ENCODE measurements at regions not wholly inside any gene's neighbourhood (a gene's known extent, or its start where the extent isn't known, plus 50 kb on each side); places are given as distances from the start of the nearest gene placed in this dataset.
"Not testable (repeated sequence)": the region's sequence is repeated elsewhere in the genome, so short reads cannot be mapped to it uniquely, and the experiment has no call there.

DNA sequence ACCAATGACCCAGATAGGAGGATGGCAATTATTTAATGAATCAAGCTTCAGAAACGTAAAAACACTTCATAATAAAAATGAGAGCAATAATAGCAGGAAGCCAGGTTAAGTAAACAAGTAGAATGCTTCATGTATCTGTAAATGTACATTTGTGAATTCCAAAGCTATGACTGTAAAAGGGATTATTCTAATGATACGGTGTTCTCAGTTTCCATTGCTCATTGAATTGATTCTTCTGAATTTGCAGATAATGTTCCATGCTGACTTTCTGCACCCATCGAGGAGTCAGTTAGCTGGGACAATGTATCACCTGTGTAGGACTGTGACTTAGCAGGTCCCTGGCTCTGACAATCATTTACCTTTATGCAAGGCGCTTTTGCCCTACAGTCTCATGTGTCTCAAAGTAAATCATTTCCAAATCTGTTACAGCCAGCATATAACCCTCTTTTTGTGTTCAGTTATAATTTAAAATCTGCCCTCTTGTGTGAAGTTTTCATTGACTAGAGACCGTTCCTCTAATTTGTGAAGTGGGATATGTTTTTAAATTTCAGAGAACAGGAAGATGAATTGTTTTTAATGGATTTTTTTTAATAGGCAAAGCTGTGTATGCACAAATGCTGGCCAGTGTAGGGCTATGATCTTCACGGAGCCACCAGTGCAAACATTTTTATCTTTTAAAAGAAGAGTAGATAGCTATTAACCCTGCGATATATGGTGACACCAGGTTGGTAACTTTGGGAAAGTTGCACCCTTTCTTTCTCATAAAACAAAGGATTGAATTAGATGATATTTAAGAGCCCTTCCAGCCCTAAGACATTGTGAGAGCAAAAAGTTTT lies 267.1 kb downstream of the KLF5 start:
- no peak for DNase-seq

DNA sequence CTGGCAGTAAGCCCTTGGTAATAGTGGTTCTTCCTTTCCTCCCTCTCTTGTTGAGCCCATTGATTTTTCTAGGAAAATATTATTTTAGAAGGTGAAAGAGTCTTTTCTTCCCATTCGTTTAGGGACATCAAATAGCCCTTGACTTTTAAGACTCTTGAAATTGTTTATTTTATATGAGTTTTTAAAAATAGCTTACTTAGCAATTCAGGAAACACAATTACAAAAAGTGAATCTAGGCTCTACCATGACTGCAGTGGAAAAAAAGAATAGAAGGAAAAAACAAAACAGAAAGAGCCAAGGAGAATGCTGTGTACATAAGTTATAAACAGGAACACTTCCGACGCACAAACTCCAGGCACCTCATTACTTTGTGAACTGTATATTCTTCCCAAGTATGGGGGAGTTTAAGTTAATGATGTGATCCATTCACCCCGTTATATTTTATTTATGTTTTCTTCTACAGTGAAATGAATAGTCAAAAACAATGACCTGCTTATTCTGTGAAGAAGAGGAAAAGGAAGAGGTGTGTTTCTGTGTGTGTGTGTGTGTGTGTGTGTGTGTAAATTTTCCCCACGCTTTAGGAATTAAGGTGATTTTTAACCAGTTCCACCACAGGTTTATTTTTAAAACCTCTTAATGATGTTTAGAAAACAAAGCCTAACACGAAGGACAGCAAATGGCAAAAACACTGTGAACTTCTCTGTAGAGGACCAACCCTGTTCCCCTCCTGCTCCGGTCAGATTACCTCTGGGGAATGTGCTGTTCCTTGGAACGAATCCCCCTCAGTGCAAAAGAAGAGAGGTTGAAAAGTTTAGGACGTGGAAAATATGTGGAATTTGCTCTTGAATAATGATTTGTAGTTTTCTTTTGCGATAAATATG lies 266.3 kb downstream of the KLF5 start:
- DNase-seq = no peak

GRCh38 chr13:73323615-73324014 lies 264.8 kb downstream of the KLF5 start:
- DNase-seq = no peak

GRCh38 chr13:73321043-73321442 lies 262.2 kb downstream of the KLF5 start:
- no peak for DNase-seq

- DNase-seq = no peak
Observed at GRCh38 chr13:73317140-73317539, 258.3 kb downstream of the KLF5 start.

DNA sequence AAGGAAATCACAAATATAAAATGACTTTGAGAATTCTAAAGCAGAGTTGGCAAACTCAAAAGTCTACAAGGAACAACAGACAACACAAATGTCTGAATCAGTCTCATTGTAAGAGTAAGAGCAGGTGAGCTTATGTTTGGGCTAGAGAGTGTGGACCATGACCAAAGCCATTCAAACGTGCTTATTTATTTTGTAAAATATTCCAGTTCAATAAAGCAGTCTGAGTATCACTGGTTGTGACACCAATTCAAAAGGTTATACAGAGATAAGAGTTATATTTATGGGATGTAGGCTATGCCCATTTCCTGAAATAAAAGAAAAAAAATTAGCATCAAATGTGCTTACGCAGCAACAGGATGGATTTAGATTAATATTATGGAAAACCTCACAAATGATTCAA lies 251.6 kb downstream of the KLF5 start:
- no peak for DNase-seq

DNA sequence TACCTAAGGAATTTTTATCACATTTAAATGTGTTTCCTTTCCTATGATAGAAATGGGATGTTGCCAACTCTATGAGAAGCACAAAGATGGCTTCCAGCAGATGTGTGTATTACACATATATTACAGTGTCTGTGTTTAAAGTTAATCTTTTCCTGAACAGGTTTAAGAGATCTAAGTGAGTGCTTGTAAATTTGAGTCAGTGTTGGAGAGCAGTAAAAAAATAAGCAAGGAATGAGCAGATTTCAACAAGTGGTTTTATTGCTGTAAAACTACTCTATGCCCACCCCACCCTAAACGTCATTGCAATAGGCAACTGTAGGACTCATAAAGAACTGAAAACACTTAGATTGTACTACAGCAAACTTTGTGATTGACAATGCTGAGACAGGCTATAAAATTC lies 248.7 kb downstream of the KLF5 start:
- DNase-seq = no peak

- DNase-seq = no peak
Observed at GRCh38 chr13:73306688-73307087, 247.9 kb downstream of the KLF5 start.

DNA sequence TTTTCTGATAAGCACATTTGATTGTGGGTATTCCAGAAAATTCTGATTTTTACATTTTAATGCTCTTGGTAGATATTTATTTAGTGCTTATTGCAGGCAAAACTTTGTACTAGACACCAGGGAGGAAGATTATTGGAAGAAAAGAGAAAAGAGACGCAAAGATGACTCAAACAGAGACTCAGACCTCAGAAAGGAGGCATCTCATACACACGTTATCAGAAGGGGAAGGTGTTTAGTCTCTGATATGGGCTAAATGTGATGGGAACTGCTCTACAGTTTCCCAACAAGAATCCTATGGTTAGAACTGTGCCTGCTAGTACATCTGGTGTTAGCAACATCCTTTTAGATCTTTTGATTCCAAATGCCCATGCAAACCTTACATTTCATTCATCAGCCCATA lies 245.6 kb downstream of the KLF5 start:
- no peak for DNase-seq

DNA sequence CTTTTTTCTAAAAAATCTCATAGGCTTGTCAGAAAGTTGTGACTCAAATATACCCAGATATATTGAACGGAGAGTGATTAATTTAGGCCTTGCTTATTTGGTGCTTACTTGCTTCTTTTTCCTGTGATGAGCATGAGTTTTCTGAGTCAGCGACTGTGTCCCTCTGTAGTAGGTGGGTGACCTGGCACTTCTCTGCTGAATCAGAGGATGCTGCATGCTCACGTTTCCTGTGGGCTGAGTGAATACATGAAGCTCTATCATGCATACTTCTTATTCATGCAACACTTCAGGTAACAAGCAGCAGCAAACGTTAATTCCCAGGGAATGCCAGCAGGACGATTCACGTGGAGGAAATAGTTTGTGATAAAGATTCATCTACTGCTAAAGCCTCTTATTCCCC lies 245.0 kb downstream of the KLF5 start:
- DNase-seq = no peak

DNA sequence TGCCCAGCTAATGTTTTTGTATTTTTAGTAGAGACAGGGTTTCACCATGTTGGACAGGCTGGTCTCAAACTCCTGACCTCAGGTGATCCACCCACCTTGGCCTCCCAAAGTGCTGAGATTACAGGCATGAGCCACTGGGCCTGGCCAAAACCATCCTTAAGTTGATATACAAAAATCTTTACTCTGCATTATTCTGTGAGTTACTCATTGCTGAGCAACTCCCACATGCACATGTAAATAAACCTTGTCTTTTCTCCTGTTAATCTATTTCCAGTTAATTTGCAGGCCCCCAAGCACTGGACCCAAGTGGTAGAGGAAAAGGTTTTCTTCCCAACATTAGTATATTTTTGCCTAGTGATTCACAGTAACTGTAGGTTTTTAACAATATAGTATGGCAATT lies 242.8 kb downstream of the KLF5 start:
- DNase-seq = not testable (repeated sequence)

DNA sequence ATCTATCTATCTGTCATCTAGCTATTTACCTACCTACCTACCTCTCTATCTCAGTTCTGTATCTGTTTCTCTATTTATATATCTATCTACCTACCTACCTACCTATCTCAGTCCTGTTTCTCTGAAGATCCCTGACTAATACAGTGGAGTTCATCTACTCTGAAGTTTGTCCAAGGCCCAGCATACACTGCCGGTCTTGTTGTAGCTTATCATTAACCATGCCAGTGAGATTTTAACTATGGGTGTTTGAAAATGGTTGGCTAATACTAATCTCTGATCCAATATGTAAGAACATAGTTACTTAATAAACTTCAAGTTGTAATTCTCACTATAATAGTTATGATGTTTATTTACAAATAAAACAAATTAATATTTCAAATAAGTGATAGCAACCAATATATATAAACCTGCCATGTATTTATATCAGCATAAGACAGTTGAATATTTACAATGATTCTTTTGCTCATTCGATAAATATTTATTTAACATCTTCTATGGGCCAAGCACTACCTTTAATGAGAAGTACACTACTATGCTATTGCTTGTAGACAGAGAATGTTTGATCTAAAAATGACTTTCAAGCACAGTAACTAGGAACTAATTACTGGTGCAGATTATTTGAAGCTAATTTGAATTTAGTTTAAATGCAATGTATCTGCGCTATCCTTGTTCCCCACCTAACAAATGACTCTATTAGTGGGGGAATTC lies 242.1 kb downstream of the KLF5 start:
- DNase-seq = no peak

DNA sequence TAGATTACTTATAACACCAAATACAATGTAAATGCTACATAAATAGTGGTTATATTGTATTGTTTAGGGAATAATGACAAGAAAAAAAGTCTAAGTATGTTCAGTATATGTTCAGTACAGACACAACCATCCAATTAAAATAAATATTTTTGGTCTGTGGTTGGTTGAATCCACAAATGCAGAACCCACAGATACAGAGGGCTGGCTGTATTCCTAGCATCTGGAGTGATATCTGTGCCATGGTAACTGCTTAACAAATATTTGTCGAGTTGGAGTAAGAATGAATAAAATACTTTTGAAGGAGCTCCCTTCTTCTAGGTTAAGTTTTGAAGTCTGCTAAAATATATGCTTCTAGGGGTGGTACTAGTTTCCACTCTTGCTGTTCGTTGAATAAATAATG lies 241.0 kb downstream of the KLF5 start:
- no peak for DNase-seq

- DNase-seq = no peak
Observed at GRCh38 chr13:73293913-73294523, 235.2 kb downstream of the KLF5 start.

DNA sequence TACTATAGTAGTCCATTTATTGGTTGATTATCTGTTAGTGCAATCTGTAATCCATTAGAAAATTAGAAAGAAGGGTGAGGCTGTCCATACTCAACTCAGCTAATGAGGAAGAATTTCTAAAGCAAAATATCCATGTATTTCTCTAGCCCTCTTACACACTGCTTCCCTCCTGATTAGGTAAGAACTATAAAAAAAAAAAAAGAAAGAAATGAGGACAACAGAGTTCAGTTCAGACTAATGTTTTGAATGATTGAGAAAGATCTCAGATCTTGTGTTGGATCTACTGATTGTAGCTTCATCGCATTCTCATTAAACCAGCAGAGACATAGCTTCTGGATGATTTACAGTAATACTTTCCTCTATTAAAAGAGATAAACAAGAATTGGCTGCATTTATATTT lies 233.3 kb downstream of the KLF5 start:
- DNase-seq = no peak

DNA sequence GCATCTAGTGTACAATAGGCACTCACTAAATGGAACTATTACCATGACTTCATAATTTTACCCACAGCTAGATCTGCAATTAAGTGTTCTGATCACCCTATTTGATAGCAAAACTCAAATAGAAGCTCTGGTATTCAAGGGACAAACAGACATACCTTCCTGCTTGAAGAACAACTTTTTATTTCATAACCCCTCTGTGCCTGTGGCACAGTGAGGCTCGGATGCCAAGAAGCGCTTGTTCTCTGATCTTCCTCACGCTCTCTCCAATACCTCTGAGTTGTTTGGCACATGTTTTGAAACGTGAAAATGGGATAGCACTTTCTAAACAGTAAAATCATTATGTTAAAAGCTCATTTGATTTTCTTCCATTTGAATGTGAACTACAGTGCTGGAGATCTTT lies 232.0 kb downstream of the KLF5 start:
- no peak for DNase-seq

GRCh38 chr13:73288596-73288995 lies 229.8 kb downstream of the KLF5 start:
- DNase-seq = peak; percentile 16 to 30

DNA sequence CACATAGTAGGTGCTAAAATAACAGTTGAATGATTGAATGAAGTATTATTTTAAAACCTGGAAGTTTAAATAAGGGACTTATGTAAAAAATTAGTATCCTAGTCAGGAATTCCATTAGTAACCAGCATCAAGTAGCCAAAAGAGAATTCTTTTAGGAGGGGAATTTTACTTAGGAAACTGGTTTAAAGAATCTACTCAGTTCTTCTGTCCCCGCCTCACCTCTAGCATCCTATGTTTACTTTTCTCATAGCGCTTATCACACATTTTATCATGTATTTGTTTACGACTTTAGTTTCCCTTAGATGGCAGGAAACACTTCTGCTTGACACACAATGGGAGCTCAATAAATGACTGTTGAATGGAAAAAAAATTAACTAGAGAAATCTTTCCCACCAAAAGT lies 229.0 kb downstream of the KLF5 start:
- no peak for DNase-seq

GRCh38 chr13:73286942-73287620 lies 228.3 kb downstream of the KLF5 start:
- DNase-seq = no peak

DNA sequence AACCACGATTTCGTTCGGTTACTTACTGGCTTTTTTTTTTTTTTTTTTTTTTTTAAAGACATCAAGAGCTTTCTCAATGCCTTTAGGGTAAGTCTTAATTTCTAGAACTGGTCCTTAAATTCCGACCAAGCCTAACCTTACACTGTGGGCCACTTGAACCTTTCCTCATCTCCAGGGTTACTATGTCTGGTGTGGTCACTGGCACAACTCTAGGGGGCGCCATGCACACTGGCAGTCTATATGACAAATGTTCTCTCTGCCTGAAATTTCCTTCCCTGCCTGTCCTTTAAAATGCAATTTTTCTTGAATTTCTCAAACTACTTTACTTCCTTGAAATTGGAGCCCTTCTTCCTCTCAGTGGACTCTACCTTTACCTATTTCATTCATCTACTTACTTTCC lies 227.4 kb downstream of the KLF5 start:
- no peak for DNase-seq

- no peak for DNase-seq
Observed at GRCh38 chr13:73284081-73284874, 225.5 kb downstream of the KLF5 start.

Data from inflammatory macrophage (primary cell).